Lower leg skin (tissue), 4 donors: ENCODE measurements at regions not wholly inside any gene's neighbourhood (a gene's known extent, or its start where the extent isn't known, plus 50 kb on each side); places are given as distances from the start of the nearest gene placed in this dataset.
"Not testable (repeated sequence)": the region's sequence is repeated elsewhere in the genome, so short reads cannot be mapped to it uniquely, and the experiment has no call there.

Experiments
- DNase-seq, 2 donors: peaks; one replicate each; pipeline ENCODE4 v3.0.0-alpha.2; 2019; ENCODE audit warnings: low spot score in 2 of 2
- H3K4me3 ChIP-seq: fragments of 200-600 bp; sonication (generic); 2 replicates; pipeline ENCODE4 v1.5.1; 2017; ENCODE audit warnings: mild to moderate bottlenecking, low read depth; ENCODE audit not compliant: poor library complexity, severe bottlenecking
- POLR2A ChIP-seq, 2 donors: fragments of 450-650 bp; IDR thresholded peaks; one replicate each; pipeline ENCODE4 v1.6.1; 2016 to 2017; ENCODE audit warnings: antibody characterized with exemption in 2 of 2, mild to moderate bottlenecking in 1 of 2, moderate library complexity in 1 of 2
- WGBS, 2 donors: methylation state at CpG; one replicate each; pipeline ENCODE4 v1.1.5; 2018; 5-methylcytosine and 5-hydroxymethylcytosine counted together
- intact Hi-C: fragments of 100-400 bp; cut with DNase I; formaldehyde crosslinking; loops from one replicate; pipeline ENCODE4 v1.15.0; 2023; ENCODE audit warnings: low total_unique reads
- TF ChIP-seq, protein P1 (sequence below), 3 donors: fragments of 450-650 bp; IDR thresholded peaks; one replicate each; pipeline ENCODE4 v1.5.1; 2016; ENCODE audit warnings: antibody characterized with exemption in 3 of 3, mild to moderate bottlenecking in 3 of 3, moderate library complexity in 2 of 3

DNA sequence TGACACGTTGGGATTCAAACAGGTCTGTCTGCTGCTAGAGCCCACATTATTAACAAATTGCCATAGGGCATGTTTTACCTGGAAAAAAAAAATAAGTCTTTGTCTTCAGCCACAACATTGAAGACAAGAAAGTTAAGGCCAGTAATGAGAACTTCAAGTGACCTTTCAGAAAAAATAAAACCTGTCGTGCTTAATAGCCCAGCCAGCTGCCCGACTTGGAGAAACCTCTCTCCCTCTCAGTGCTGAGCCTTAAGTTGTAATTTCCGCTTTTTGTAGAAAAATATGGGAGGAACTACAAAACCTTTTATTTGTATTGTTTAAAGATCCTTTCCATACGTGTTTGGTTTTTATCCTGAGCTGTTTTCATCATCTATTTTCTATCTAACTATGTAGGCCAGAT, 454.3 kb upstream of the SLITRK6 start:
- intact Hi-C loops, H3K4me3 ChIP-seq, DNase-seq: not testable (repeated sequence)
- WGBS, 2 donors = no CpG with 5 or more reads among the region's 5 CpGs

DNA sequence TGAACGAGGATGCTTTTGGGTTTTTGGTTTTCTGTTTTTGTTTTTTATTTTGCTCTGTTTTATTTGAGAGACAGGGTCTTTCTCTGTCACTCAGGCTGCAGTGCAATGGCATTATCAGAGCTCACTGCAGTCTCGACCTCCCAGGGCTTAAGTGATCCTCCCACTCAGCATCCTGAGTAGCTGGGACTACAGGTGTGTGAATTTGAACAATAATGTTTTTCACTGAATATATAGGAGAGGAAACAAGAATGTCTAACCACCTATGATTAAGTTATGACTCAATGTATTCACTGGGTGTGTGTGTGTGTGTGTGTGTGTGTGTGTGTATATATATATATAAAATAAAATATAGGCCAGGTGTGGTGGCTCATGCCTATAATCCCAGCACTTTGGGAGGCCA, 456.6 kb upstream of the SLITRK6 start:
- intact Hi-C loops, DNase-seq, H3K4me3 ChIP-seq: not testable (repeated sequence)
- no CpG with 5 or more reads among the region's 2 CpGs for WGBS, 2 donors

DNA sequence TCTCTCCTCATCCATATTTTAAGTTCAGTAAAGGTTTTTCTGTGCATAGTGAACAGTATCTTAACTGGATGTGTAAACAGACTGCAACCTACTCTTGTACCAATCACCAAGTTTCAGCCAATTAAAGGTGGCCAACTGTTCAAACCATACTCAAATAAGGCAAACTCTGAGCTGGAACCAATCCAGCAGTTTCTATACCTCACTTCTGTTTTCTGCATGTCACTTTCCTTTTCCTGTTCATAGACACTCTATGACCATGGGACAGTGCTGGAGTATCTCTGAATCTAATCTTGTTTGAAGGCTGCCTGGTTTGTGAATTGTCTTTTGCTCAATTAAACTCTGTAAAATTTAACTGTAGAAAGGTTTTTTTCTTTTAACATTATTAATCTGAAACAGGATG, 470.3 kb upstream of the SLITRK6 start:
- no peak for DNase-seq
- TF ChIP-seq, protein P1, sequence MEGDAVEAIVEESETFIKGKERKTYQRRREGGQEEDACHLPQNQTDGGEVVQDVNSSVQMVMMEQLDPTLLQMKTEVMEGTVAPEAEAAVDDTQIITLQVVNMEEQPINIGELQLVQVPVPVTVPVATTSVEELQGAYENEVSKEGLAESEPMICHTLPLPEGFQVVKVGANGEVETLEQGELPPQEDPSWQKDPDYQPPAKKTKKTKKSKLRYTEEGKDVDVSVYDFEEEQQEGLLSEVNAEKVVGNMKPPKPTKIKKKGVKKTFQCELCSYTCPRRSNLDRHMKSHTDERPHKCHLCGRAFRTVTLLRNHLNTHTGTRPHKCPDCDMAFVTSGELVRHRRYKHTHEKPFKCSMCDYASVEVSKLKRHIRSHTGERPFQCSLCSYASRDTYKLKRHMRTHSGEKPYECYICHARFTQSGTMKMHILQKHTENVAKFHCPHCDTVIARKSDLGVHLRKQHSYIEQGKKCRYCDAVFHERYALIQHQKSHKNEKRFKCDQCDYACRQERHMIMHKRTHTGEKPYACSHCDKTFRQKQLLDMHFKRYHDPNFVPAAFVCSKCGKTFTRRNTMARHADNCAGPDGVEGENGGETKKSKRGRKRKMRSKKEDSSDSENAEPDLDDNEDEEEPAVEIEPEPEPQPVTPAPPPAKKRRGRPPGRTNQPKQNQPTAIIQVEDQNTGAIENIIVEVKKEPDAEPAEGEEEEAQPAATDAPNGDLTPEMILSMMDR (IDR thresholded peaks at IDR 0.05) = no peak
- no peak for TF ChIP-seq POLR2A (IDR thresholded peaks at IDR 0.05)
- no peak overlapping the region for H3K4me3 ChIP-seq
- intact Hi-C loops = no loop called here

DNA sequence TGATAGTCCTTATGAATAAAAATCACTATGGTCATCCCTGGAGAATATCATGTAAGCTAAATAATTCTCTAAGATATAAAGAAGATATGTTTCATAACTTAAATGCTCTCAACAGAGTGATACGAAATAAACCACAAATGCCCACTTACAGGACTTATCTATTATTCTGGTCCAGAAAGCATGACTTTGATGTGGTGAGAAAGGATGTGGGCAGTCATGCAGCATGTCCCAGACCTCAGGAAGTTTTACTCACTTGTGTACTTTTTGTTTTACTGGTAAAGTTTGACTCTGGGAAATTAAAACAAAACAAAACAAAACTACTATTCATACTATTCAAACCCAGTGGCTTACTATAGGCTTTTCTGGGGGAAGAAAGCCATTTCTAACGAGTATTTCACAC, 483.2 kb upstream of the SLITRK6 start:
- no peak overlapping the region for H3K4me3 ChIP-seq
- WGBS, 2 donors = 14 to 31% methylated on average over 2 of the region's 2 CpGs
- no peak for TF ChIP-seq POLR2A (IDR thresholded peaks at IDR 0.05)
- TF ChIP-seq, protein P1 (IDR thresholded peaks at IDR 0.05) = no peak
- DNase-seq = no peak
- intact Hi-C loops = no loop called here

DNA sequence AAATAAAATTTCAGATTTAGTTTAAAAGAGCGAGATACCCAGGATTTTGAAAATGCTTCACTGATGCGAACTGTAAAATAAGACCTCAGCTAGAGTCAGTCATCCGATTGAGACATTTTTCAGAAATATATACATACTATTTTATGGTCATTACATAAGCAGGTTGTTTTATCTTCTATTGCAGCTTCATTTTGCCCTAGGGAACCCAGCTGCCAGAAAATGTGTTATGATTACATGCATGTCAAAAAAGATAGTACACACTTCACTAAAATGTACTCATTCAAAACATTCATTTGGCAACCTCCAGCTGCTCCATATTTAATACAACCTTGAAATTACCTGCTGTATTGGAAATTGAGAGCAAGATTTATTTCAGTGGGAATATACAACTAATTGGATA, 483.8 kb upstream of the SLITRK6 start:
- TF ChIP-seq, protein P1 (IDR thresholded peaks at IDR 0.05) = no peak
- TF ChIP-seq POLR2A (IDR thresholded peaks at IDR 0.05) = no peak
- DNase-seq = no peak
- H3K4me3 ChIP-seq = no peak overlapping the region
- intact Hi-C loops = no loop called here
- WGBS, 2 donors = 68 to 74% methylated on average over 3 of the region's 3 CpGs

DNA sequence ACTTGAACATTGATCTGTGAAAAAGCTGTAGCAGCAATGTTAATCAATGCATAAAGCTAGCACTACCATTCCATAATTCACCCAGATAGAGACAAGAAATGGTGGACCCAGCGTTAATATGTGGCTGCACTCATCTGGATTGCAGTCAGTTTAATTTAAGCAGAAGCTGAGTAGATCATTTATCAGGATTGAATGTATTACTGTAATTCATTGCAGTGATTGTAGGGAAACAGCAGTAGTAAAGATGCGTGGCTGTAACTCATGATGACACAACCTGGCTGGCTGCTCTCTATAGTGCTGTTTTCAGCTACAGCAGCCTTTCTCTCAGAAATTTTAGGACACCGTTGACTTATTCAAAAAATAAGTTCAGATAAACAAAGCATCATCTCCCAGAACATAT, 499.5 kb upstream of the SLITRK6 start:
- 42 to 46% methylated on average over 3 of the region's 3 CpGs for WGBS, 2 donors
- intact Hi-C loops = no loop called here
- no peak for DNase-seq
- TF ChIP-seq, protein P1 (IDR thresholded peaks at IDR 0.05) = no peak
- no peak for TF ChIP-seq POLR2A (IDR thresholded peaks at IDR 0.05)
- no peak overlapping the region for H3K4me3 ChIP-seq

DNA sequence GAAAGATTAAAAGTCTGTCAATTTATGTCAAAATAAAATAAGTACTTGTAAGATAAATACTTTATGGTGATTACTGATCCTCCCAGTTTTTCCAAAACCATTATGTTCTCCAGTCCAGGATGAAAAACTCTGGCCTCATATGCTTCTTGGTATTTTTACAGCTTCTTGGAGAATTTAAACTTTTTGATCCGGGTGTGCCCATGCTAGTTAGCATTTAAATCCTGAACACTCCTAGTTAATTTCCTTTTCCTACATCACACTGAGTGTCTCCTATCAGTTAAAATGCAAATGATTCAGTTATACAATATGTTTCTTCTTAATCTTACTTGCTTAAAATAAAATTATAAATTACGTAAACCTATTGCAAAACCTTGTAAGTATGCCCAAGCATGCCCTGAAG, 499.9 kb upstream of the SLITRK6 start:
- TF ChIP-seq, protein P1 (IDR thresholded peaks at IDR 0.05) = no peak
- no peak for TF ChIP-seq POLR2A (IDR thresholded peaks at IDR 0.05)

More for the DNA sequence above, 499.9 kb upstream of the SLITRK6 start:
- no peak for DNase-seq
- no peak overlapping the region for H3K4me3 ChIP-seq
- WGBS, 2 donors = 40 to 41% methylated on average over 2 of the region's 2 CpGs
- intact Hi-C loops = no loop called here
